NCI-H82 (cell line): ENCODE measurements at regions not wholly inside any gene's neighbourhood (a gene's known extent, or its start where the extent isn't known, plus 50 kb on each side); places are given as distances from the start of the nearest gene placed in this dataset.
"Not testable (repeated sequence)": the region's sequence is repeated elsewhere in the genome, so short reads cannot be mapped to it uniquely, and the experiment has no call there.

Experiments
- DNase-seq: peaks from one replicate; lab custom pipeline; 2025; lab: John Stamatoyannopoulos, UW

- no peak for DNase-seq
These were observed 1011.7 kb upstream of the PCDH7 start for GRCh38 chr4:29708473-29708872.

DNA sequence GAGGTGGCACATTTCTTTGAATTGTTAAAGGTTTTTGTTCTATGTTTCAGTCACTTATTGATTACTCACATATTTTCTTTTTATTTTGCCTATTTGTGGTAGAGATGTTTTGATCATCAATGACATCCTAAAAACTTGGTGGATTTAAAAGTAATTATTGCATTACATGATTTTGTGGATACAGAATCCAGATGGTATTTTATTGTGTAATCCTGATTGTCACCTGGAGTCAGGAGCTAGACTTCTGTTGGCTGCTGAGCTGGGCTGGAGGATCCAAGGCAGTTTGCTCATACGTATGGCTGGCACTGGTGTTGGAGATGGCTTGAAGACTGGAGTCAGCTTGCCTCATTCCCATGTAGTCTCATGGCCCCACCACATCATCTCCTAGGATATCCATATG is 1009.6 kb upstream of the PCDH7 start:
- no peak for DNase-seq

GRCh38 chr4:29711226-29711625 is 1008.9 kb upstream of the PCDH7 start:
- no peak for DNase-seq

- DNase-seq = no peak
These were observed 1002.7 kb upstream of the PCDH7 start for GRCh38 chr4:29717287-29718057.

- DNase-seq = no peak
These were observed 1002.0 kb upstream of the PCDH7 start for GRCh38 chr4:29718136-29718535.

GRCh38 chr4:29722253-29722652 is 997.9 kb upstream of the PCDH7 start:
- DNase-seq = no peak

DNA sequence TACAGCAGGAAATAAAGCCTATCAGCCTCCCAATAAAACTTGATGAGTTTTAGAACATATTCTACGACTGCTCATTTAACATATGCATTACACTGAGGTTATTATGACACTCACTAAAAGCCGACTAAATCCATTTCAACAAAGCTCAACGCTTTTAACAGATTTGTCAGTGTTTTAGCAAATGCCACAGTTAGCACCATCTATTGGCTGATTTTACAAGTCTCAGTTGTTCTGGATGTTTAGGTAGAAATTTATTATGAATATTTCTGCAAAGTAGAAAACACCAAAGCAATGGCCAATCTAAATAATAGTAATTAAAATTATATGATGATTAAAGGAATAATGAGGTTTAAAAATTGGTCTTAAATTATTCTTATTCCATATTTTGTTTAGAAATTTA is 993.2 kb upstream of the PCDH7 start:
- no peak for DNase-seq

GRCh38 chr4:29734343-29735213 is 985.6 kb upstream of the PCDH7 start:
- no peak for DNase-seq

DNA sequence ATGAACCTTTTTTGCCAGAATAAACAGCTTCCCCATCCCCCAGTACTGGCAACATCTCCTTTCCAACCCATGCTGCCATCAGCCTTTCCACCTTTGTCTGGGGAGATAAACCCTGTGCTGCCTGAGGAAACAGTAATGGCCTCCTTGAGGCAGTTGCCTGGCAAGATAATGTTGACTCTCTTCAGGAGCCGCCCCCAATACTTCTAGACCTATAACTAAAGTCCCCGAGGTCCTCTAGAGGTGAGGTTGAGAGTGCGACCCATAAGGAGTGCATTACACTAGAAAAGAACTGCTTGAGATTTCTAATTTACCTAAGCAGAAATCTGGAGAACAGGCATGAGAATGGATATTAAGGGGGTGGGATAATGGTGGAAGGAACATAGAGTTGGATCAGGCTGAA is 963.2 kb upstream of the PCDH7 start:
- peak; percentile 4 for DNase-seq

- DNase-seq = no peak
These were observed 958.0 kb upstream of the PCDH7 start for GRCh38 chr4:29762151-29762550.

DNA sequence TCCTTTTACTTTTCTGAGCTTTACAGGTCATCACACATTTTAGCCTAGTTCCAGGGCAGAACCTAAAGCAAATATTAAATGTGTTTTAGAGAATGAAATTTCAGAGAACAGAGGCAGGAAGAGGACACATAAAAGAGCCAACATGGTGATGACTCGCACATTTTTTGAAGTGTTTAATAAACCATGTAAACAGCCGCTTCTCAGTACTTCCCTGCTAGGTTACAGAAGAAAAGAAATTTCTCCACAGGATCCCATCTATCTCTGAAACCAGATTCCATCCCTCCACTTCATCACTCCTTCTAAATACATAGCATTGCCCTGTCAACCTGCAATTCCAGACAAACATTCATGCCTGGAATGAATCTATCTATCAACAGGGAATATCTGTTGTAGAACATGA is 949.5 kb upstream of the PCDH7 start:
- no peak for DNase-seq

- DNase-seq = not testable (repeated sequence)
These were observed 932.0 kb upstream of the PCDH7 start for GRCh38 chr4:29788123-29788522.

GRCh38 chr4:29805245-29805644 is 914.9 kb upstream of the PCDH7 start:
- peak; percentile 5 for DNase-seq

- DNase-seq = no peak
These were observed 914.2 kb upstream of the PCDH7 start for GRCh38 chr4:29805916-29806480.

DNA sequence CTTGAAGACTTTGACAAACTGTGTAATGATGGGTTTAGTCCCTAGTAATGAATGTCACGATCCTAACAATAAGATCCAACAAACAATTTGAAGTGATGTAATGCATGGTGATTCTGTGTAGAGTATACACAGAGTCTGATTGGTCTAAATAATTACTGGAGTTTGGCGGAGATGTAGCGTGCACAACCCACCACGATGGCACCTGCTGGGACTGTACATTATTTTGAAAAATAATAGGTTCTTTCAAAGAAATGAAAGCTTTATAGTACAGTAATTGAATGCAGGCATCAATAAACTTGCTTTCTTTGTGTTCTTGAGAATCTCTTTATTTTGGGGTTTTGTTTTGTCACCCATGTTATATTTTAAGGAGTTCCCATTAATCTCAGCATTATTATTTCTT is 902.2 kb upstream of the PCDH7 start:
- DNase-seq = no peak

- no peak for DNase-seq
These were observed 891.1 kb upstream of the PCDH7 start for GRCh38 chr4:29829067-29829466.

DNA sequence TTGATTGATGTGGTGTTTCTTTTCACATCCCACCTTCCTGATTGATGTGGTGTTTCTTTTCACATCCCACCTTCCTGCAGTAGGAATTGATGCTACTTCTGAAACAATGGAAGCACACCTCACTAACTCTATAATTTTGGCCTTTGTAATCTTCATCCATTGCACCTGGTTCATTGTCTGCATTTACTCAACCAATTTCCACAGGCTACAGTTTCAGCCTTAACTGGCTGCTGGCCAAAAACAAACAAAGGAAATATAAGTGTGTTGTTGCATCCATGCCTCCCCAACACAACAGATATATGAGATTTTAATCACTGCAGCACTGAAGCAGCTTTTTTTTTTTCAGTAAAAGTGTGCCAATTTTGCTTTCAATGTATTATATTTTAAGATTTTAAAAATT is 867.6 kb upstream of the PCDH7 start:
- DNase-seq = no peak

DNA sequence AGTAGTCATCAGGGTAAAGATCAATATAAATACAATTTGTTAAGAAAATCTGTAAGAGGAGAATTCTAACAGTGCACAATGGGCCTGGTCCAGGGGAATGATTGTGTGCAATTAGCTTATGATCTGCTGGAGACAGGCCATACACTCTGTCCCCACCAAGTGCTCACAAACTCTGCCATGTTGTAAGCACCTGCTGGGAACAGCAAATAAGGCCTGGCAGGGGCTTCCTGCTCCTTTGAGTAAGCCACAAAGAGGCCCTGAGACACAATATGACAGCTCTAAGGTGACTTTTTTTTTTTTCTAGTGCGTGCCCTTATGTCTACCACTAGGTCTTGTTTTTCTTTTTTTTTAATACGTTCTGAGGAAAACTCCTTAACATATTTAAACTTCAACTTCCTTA is 866.3 kb upstream of the PCDH7 start:
- no peak for DNase-seq

DNA sequence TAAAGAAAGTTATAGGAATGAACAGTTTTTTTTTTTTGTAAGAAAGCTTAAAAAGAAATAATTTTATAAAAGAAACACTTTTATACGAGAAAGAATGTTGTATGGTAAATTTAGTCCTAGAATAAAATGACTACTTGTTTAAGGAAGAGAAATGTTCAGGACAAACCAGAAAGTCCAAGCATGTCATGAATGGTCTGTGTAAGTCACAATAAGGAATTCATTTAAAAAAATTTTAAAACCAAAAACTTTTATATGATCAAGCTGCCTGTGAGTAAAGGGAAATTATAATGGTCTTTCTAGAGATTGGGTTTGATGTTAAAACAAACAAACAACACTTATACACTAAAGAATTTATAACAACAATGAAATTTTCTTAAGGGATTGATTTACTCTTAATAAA is 858.9 kb upstream of the PCDH7 start:
- peak; percentile 0 for DNase-seq

GRCh38 chr4:29867412-29867811 is 852.8 kb upstream of the PCDH7 start:
- no peak for DNase-seq

DNA sequence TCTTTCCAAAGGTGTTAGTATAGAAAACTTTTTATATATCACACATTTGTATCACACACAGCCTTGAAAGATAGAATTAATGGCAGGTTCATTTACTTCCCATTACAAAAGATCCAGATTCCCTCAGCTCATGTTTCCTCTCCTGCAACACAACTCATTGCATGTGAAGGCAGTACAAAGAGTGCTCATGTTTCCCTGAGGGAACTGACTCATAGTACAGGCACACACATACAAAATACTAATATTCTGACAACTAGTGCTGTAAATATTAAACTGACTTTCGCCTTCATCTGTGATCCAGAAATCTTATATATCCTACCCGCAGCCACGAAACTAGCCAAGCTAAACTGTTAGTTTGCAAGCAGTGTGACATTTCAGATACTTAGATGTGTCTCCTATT is 819.8 kb upstream of the PCDH7 start:
- DNase-seq = no peak

DNA sequence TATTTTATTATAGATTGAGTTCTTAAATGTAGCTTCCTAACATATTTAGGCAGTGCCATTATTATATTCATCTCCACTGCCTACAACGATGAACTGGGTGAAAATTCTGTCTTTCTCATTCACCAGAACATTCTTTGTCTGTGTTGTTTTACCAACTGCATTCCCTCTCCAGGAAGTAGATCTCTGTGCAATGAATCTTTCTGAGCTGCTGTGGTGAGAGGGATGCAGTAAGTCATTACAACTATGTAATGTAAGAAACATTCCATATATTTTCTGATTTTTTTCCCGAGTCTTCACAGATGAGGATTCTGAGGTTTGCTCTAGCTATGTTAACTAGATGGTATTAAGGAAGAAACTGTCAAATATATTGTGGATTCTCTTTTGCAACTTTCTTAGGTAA is 811.9 kb upstream of the PCDH7 start:
- no peak for DNase-seq

- DNase-seq = no peak
These were observed 792.3 kb upstream of the PCDH7 start for GRCh38 chr4:29927895-29928294.
